Retinal pigment epithelial cell (primary cell): ENCODE measurements at regions not wholly inside any gene's neighbourhood (a gene's known extent, or its start where the extent isn't known, plus 50 kb on each side); places are given as distances from the start of the nearest gene placed in this dataset.

Experiments used
- DNase-seq: peaks from one replicate; pipeline ENCODE4 v3.0.0-alpha.2; 2010; ENCODE audit warnings: low read depth
- H3K4me3 ChIP-seq: 2 replicates; pipeline ENCODE4 v1.5.1; 2011; ENCODE audit warnings: mild to moderate bottlenecking, low read length, control low read depth, moderate library complexity
- CTCF ChIP-seq: conservative IDR thresholded peaks from 2 replicates; pipeline ENCODE4 v1.5.1; 2011; ENCODE audit warnings: low read depth, low read length, control low read depth, inconsistent platforms

- TF ChIP-seq CTCF, result no peak
- no peak for DNase-seq
- H3K4me3 ChIP-seq, result no peak overlapping the region
These were observed 209.0 kb upstream of the SIX2 start for GRCh38 chr2:45218297-45218696.

- TF ChIP-seq CTCF, result no peak
- DNase-seq, result no peak
- no peak overlapping the region for H3K4me3 ChIP-seq
These were observed 206.9 kb upstream of the SIX2 start for GRCh38 chr2:45216118-45216517.

- TF ChIP-seq CTCF, result no peak
- no peak for DNase-seq
- H3K4me3 ChIP-seq, result no peak overlapping the region
These were observed 205.3 kb upstream of the SIX2 start for GRCh38 chr2:45214550-45214949.

- no peak overlapping the region for H3K4me3 ChIP-seq
- no peak for DNase-seq
- TF ChIP-seq CTCF, result no peak
These were observed 203.8 kb upstream of the SIX2 start for GRCh38 chr2:45212953-45213635.

GRCh38 chr2:45211636-45212035 lies 202.4 kb upstream of the SIX2 start:
- no peak for TF ChIP-seq CTCF

GRCh38 chr2:45210462-45211195 lies 201.4 kb upstream of the SIX2 start:
- no peak for DNase-seq
- TF ChIP-seq CTCF, result no peak
- H3K4me3 ChIP-seq, result no peak overlapping the region

More at GRCh38 chr2:45211636-45212035, 202.4 kb upstream of the SIX2 start:
- H3K4me3 ChIP-seq, result no peak overlapping the region
- DNase-seq, result no peak

- no peak for DNase-seq
- no peak for TF ChIP-seq CTCF
These were observed 200.6 kb upstream of the SIX2 start for GRCh38 chr2:45209875-45210274.

More at GRCh38 chr2:45209875-45210274, 200.6 kb upstream of the SIX2 start:
- no peak overlapping the region for H3K4me3 ChIP-seq
